ENCODE measurements at regions not wholly inside any gene's neighbourhood (a gene's known extent, or its start where the extent isn't known, plus 50 kb on each side); places are given as distances from the start of the nearest gene placed in this dataset.

DNA sequence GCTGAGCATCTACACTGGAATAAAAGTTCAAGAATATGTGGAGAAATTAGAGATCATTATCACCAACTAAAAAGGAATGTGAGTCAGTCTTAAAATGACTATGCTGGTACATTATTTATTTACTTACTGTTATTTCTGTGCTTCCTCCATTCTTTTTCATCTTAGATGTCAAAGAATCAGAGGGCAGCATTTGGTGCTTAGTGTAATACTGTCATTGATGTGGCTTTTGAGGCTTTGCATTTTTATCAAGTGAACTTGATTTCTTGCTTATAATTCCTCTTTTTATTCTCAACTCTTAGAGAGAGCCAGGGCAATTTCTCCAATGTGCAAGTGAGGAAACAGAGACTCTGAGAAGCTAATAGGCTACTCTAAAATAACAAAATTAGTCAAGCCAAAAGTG is 163.7 kb upstream of the TRPC7 start:
- TF ChIP-seq, protein P1, sequence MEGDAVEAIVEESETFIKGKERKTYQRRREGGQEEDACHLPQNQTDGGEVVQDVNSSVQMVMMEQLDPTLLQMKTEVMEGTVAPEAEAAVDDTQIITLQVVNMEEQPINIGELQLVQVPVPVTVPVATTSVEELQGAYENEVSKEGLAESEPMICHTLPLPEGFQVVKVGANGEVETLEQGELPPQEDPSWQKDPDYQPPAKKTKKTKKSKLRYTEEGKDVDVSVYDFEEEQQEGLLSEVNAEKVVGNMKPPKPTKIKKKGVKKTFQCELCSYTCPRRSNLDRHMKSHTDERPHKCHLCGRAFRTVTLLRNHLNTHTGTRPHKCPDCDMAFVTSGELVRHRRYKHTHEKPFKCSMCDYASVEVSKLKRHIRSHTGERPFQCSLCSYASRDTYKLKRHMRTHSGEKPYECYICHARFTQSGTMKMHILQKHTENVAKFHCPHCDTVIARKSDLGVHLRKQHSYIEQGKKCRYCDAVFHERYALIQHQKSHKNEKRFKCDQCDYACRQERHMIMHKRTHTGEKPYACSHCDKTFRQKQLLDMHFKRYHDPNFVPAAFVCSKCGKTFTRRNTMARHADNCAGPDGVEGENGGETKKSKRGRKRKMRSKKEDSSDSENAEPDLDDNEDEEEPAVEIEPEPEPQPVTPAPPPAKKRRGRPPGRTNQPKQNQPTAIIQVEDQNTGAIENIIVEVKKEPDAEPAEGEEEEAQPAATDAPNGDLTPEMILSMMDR (IDR thresholded peaks at IDR 0.05) = no peak
- no peak for TF ChIP-seq POLR2A (IDR thresholded peaks at IDR 0.05)

Data from Peyer's patch (tissue), 4 donors.